GM10248 (cell line): ENCODE measurements at regions not wholly inside any gene's neighbourhood (a gene's known extent, or its start where the extent isn't known, plus 50 kb on each side); places are given as distances from the start of the nearest gene placed in this dataset.

Source experiments
- CTCF ChIA-PET: fragments of 300-600 bp; sonication (Branson Sonifier 250); formaldehyde crosslinking; extraction: SDS; loops from one replicate; lab custom pipeline; 2021; ENCODE audit warnings: antibody characterized with exemption; lab: Yijun Ruan, JAX
- POLR2A ChIA-PET: fragments of 350-650 bp; sonication (Branson Sonifier 250); formaldehyde crosslinking; extraction: SDS; loops from one replicate; lab custom pipeline; 2020; ENCODE audit warnings: antibody characterized with exemption; lab: Yijun Ruan, JAX
- DNase-seq: peaks from one replicate; pipeline ENCODE4 v3.0.0; 2012; ENCODE audit errors: extremely low spot score
- TF ChIP-seq, protein P1 (sequence below): IDR thresholded peaks from 2 replicates; pipeline ENCODE4 v1.5.1; 2012; ENCODE audit warnings: mild to moderate bottlenecking, low read depth; ENCODE audit errors: extremely low read depth, missing control alignments, control extremely low read depth

DNA sequence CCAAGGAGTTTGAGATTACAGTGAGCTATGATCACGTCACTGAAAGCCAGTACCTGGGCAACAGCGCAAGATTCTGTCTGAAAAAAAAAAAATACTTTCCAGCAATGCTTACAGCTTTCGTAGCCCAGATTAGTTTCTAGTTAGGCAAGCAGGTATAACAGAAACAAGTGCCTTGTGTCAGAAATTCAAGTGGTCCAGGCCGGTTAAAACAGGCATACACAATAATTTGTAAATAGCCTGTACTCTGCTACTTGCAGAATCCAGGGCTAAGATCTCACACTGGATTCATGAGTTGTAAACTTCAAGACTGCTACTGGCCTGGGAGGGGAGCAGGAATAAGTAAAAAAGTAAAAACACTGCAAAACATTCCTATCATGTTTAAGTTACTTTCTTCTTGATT lies 512.9 kb downstream of the IPMK start:
- ChIA-PET CTCF (no interaction called here), POLR2A (no interaction called here)
- TF ChIP-seq, protein P1, sequence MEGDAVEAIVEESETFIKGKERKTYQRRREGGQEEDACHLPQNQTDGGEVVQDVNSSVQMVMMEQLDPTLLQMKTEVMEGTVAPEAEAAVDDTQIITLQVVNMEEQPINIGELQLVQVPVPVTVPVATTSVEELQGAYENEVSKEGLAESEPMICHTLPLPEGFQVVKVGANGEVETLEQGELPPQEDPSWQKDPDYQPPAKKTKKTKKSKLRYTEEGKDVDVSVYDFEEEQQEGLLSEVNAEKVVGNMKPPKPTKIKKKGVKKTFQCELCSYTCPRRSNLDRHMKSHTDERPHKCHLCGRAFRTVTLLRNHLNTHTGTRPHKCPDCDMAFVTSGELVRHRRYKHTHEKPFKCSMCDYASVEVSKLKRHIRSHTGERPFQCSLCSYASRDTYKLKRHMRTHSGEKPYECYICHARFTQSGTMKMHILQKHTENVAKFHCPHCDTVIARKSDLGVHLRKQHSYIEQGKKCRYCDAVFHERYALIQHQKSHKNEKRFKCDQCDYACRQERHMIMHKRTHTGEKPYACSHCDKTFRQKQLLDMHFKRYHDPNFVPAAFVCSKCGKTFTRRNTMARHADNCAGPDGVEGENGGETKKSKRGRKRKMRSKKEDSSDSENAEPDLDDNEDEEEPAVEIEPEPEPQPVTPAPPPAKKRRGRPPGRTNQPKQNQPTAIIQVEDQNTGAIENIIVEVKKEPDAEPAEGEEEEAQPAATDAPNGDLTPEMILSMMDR, result no peak
- DNase-seq, result no peak

DNA sequence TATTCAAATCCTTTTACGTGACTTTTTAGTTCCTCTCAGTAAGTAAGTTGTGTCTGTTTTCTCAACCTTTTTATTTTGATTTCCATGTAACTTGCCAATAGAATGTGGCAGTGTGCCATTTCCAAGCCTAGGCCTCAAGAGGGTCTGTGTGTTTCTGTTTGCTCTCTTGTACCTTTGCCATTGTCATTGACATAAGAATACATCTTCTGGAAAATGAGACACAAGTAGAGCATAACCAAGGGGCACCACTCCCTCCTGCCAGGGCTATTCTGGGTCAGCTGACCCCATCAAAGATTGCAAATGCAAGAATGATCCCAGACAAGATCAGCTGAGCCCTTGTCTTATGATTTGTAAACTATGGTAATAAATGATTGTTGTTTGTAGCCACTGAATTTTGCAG lies 524.0 kb downstream of the IPMK start:
- ChIA-PET CTCF (no interaction called here), POLR2A (no interaction called here)
- TF ChIP-seq, protein P1, result no peak
- DNase-seq, result no peak

DNA sequence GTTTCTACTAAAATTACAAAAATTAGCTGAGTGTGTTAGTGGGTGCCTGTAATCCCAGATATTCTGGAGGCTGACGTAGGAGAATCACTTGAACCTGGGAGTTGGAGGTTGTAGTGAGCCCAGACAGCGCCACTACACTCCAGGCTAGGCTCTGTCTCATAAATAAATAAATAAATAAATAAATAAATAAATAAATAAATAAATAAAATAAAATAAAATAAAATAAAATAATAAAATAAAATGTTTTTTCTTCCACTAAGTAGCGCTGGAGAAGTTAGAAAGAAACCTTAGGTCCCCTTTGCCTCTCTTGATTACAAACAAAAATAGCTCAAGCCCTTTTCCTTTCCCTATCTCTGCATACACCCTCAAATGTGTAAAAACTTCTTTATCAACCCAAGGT lies 525.9 kb downstream of the IPMK start:
- ChIA-PET POLR2A (no interaction called here), CTCF (no interaction called here)
- no peak for DNase-seq
- TF ChIP-seq, protein P1, result no peak

DNA sequence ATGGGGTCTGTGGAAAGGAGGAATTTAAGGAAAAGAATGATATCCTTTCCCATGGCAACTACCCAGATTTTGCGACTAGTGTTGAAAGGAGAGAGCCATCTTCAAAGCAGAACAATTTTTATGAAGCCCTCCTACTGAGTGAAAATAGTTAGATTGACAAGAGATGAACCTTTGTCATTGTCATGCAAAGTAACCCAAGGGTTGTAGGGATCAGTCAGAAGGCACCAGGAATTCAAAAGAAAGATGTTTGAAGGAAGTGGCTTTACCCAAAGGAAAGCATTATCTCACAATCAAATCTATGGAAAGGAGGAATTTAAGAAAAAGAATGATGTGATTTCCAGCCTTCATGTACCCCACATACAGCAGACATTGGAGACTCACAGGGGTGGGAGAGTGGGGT lies 544.4 kb downstream of the IPMK start:
- ChIA-PET CTCF (no interaction called here), POLR2A (no interaction called here)
- no peak for DNase-seq

DNA sequence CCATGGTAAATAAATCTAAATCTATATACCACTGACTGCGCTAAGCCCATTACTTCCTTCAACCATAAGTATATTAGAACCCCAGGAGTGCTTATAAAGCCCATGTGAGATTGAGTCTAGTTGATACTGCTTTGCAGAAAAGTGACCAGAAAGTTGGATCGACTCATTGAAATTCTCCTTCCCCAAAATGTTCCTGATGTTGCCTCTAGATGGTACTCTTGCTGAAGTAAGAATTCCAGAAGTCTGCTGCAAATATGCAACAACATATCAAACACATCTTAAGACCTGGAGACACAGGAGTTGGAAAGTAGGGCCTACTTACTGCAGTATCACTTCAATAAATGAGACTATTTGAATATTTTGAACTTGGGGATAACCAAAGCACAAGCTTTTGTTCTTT lies 550.8 kb downstream of the IPMK start:
- POLR2A ChIA-PET, result no interaction called here
- DNase-seq, result no peak
- TF ChIP-seq, protein P1, result no peak
- CTCF ChIA-PET, result interaction anchor here (1.7 kb wide), 1 partner anchor 436 kb away, joined by 4 read pairs; no protein-coding TSS in a partner anchor

More for the DNA sequence above, 544.4 kb downstream of the IPMK start:
- TF ChIP-seq, protein P1, result no peak

DNA sequence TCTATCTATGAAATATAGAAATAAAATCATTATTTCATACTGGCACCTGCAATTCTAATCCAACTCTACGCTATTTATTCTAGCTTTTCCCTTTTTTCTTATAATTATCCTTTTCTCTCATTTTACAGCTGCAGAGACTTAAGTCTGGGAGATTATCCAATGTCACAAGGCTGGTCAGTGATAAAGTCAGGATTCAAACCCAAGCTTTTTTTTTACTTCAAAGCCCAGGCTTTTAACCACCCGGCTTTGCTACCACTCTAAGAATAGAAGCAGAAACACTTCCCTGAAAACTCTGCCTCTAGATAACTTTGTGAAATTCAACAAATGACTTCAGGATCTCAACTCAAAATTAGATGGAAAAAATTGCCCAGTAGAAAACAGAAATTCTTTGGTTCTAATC lies 552.5 kb downstream of the IPMK start:
- POLR2A ChIA-PET, result no interaction called here
- TF ChIP-seq, protein P1, result no peak
- DNase-seq, result no peak
- CTCF ChIA-PET, result no interaction called here

DNA sequence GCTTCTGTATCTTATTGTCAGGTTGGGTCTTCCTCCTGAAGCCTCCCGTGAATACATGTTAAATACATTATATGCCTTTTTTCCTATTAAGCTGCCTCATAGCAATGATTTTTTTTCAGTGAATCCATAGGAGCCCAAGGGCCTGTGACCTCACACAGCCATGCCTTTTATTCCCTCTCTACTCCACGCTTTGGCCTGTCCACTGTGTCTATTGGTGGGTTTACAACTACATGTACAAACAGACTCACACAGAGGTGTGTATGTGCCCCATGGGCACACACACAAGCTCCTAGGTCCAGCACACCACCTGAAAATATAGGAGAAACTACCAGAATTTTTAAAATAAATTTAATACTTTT lies 560.4 kb downstream of the IPMK start:
- DNase-seq, result no peak
- ChIA-PET POLR2A (no interaction called here), CTCF (no interaction called here)
- TF ChIP-seq, protein P1, result no peak
